Osteoblast (primary cell): ENCODE measurements at regions not wholly inside any gene's neighbourhood (a gene's known extent, or its start where the extent isn't known, plus 50 kb on each side); places are given as distances from the start of the nearest gene placed in this dataset.

ENCODE experiments used
- DNase-seq: peaks from one replicate; pipeline ENCODE4 v3.0.0; 2011; ENCODE audit warnings: low spot score, mixed read lengths; ENCODE audit not compliant: insufficient read length; ENCODE audit errors: missing footprints
- H2AFZ ChIP-seq: 2 replicates; pipeline ENCODE4 v1.6.0; 2011; ENCODE audit warnings: mild to moderate bottlenecking, low read length
- H3K27ac ChIP-seq: 2 replicates; pipeline ENCODE4 v1.5.1; 2011; ENCODE audit warnings: mild to moderate bottlenecking, low read depth, low read length, moderate library complexity
- H3K27me3 ChIP-seq: 2 replicates; pipeline ENCODE4 v1.6.0; 2012; ENCODE audit warnings: mild to moderate bottlenecking, control low read depth, inconsistent platforms, low read length, moderate library complexity; ENCODE audit not compliant: insufficient read depth
- H3K36me3 ChIP-seq: 2 replicates; pipeline ENCODE4 v1.5.1; 2011; ENCODE audit warnings: mild to moderate bottlenecking, low read length, control low read depth, moderate library complexity; ENCODE audit not compliant: insufficient read depth
- H3K4me1 ChIP-seq: 2 replicates; pipeline ENCODE4 v1.5.1; 2011; ENCODE audit warnings: mild to moderate bottlenecking, low read length, control low read depth, moderate library complexity; ENCODE audit not compliant: insufficient read depth
- H3K4me2 ChIP-seq: 2 replicates; pipeline ENCODE4 v1.6.0; 2011; ENCODE audit warnings: mild to moderate bottlenecking, low read length; ENCODE audit not compliant: insufficient read depth
- H3K4me3 ChIP-seq: fragments of 200-600 bp; sonication (generic); 3 replicates; pipeline ENCODE4 v1.5.1; 2012; ENCODE audit warnings: mild to moderate bottlenecking, low read length, inconsistent platforms; ENCODE audit not compliant: insufficient read depth
- H3K79me2 ChIP-seq: 2 replicates; pipeline ENCODE4 v1.6.0; 2012; ENCODE audit warnings: mild to moderate bottlenecking, low read length, control low read depth, inconsistent platforms; ENCODE audit not compliant: insufficient read depth
- H3K9me3 ChIP-seq: 2 replicates; pipeline ENCODE4 v1.5.1; 2011; ENCODE audit warnings: low read depth, low read length, control low read depth
- H4K20me1 ChIP-seq: 2 replicates; pipeline ENCODE4 v1.6.0; 2012; ENCODE audit warnings: mild to moderate bottlenecking, low read length, control low read depth; ENCODE audit not compliant: insufficient read depth
- TF ChIP-seq, protein P1 (sequence below): IDR thresholded peaks from 2 replicates; pipeline ENCODE4 v1.5.1; 2011; ENCODE audit warnings: mild to moderate bottlenecking, low read depth, low read length, moderate library complexity; ENCODE audit errors: extremely low read depth

DNA sequence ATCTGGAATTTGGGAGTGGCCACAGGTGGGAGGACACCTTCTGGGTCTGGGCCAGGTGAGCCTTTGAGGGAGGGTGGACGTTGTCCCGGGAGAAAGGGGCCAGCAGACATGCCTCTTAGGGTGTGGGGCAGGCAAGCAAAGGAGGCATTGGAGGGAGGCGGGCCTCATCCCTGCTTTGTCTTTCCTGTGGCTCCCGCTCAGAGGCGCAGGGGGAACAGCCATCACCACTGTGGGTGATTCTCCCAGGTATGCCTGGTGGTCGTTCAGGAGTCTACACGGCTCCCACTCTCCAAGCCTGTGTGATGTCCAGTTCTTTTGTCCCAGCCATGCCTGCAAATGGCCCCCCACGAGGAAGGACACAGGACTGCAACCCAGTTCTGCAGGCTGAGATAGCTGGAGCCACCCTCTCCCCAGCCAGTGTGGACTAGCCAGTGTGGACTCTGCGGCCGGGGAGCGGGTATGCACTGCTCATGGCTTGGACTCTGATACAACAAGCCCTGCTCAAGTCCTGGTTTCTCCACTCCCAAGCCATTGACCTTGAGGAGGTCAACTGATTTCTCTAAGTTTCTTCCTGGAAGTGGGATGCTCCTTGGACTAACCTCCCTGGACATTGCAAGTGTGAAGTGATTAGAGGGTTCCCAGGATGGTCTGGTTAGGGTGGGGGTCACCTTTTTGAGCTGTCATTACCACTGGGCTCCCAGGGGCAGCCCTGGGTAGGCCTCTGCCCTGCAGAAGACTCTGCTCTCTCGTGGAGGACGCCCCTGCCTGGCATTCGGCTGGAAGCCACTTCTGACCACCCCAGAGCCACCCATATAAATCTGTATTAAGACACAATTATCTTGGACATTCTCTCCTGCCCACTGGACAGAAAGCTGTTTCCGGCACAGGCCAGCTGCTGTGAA, 1151.2 kb downstream of the BRD1 start:
- Histone ChIP-seq H3K36me3 (no peaks in the 10 kb centered on the region), H3K4me2 (no peak overlapping the region), H2AFZ (no peak overlapping the region), H3K9me3 (peaks cover 3% of the 10 kb centered on the region), H3K4me1 (no peaks in the 10 kb centered on the region), H3K27ac (no peak overlapping the region), H4K20me1 (no peaks in the 10 kb centered on the region), H3K27me3 (no peaks in the 10 kb centered on the region), H3K79me2 (no peaks in the 10 kb centered on the region), H3K4me3 (no peak overlapping the region)
- TF ChIP-seq, protein P1, sequence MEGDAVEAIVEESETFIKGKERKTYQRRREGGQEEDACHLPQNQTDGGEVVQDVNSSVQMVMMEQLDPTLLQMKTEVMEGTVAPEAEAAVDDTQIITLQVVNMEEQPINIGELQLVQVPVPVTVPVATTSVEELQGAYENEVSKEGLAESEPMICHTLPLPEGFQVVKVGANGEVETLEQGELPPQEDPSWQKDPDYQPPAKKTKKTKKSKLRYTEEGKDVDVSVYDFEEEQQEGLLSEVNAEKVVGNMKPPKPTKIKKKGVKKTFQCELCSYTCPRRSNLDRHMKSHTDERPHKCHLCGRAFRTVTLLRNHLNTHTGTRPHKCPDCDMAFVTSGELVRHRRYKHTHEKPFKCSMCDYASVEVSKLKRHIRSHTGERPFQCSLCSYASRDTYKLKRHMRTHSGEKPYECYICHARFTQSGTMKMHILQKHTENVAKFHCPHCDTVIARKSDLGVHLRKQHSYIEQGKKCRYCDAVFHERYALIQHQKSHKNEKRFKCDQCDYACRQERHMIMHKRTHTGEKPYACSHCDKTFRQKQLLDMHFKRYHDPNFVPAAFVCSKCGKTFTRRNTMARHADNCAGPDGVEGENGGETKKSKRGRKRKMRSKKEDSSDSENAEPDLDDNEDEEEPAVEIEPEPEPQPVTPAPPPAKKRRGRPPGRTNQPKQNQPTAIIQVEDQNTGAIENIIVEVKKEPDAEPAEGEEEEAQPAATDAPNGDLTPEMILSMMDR = no peak
- no peak for DNase-seq

DNA sequence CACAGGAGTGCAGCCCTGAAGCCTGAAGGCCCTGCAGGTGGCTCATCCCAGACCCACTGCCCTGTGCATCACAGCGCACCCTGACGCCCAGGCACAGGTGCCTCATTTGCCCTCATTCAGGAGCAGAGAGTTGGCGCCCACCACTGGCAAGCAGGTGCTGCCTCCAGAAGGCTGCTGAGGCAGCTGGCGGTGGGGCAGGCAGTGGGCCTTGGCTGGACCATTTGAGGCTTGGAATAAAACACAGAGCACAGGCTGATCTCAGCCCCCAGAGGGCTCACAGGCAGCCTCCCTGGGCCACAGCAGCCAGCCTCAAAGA, 1151.9 kb downstream of the BRD1 start:
- no peak overlapping the region for H3K4me2 ChIP-seq
- H3K36me3 ChIP-seq = no peaks in the 10 kb centered on the region
- peaks cover 3% of the 10 kb centered on the region for H3K9me3 ChIP-seq
- no peak for DNase-seq
- H3K4me1 ChIP-seq = no peaks in the 10 kb centered on the region
- H3K27ac ChIP-seq = no peak overlapping the region
- H4K20me1 ChIP-seq = no peaks in the 10 kb centered on the region
- H3K4me3 ChIP-seq = no peak overlapping the region
- TF ChIP-seq, protein P1 = no peak
- H3K27me3 ChIP-seq = no peaks in the 10 kb centered on the region
- H2AFZ ChIP-seq = no peak overlapping the region
- no peaks in the 10 kb centered on the region for H3K79me2 ChIP-seq

DNA sequence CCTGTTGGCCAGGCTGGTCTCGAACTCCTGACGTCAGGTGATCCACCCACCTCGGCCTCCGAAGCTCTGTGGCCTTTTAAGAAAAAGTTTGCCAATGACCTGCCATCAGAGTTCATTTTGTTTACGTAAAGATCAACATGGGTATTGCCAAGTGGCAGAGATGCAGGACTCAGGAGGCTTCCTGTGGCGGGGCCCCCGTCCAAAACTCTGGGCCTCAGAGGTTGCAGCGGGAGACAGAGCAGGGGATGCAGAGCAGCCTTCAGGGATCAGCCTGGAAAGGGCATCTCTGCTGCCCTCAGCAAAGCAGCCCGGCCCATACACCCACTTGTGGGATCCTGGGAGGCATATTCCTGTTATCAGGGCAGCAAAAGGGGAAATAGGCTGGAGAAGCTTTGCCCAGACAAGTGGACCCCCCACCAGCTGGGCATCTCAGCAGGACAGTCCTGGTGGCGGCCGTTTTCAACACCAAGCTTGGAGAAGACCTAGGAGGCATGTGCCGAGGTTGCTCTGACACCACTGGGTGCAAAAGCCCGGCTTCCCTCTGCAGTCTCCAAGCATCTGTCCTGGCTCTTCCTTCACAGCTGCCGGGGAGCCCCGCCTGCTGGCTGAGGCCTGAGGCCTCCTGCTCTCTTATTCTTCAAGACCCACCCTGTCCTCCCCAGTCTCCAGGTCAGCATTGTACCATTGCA, 1152.4 kb downstream of the BRD1 start:
- Histone ChIP-seq H2AFZ (no peak overlapping the region), H3K27ac (no peak overlapping the region), H3K36me3 (no peaks in the 10 kb centered on the region), H3K4me3 (no peak overlapping the region), H4K20me1 (no peaks in the 10 kb centered on the region), H3K4me2 (no peak overlapping the region), H3K9me3 (peaks cover 3% of the 10 kb centered on the region), H3K27me3 (no peaks in the 10 kb centered on the region), H3K79me2 (no peaks in the 10 kb centered on the region), H3K4me1 (no peaks in the 10 kb centered on the region)
- TF ChIP-seq, protein P1 = no peak
- DNase-seq = no peak

DNA sequence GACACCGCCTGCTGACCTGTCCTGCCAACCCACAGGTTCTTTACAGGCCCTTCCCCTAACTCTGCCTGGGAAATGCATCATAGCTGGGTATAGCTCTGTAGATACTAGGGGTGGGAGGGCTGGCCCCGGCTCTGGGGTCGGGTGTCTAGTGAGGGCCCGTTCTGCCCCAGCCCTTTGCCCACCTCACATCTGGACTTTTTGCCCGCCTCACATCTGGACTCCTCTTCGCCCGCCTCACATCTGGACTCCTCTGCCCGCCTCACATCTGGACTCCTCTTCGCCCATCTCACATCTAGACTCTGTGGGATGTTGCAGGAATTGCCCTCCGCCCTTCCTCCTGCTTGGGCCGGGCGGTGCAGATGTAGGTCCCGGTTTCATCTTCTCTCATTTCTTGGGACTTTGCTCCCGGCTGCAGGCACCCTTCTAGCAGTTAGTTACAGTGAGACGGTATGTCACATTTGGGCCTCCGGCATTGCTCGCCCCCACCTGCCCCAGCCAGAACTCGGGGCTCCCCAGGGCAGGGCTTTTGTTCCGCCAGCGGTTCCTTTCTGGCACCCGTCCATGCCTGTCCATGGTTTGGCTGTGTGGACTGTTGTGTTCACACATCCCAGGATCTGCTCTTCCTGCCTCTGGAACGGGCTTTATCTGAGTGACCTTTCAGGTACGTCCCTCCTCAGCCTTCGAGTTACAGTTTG, 1153.7 kb downstream of the BRD1 start:
- Histone ChIP-seq H3K27me3 (no peaks in the 10 kb centered on the region), H4K20me1 (no peaks in the 10 kb centered on the region), H3K4me1 (no peaks in the 10 kb centered on the region), H3K79me2 (no peaks in the 10 kb centered on the region), H3K27ac (no peak overlapping the region), H3K9me3 (peaks cover 3% of the 10 kb centered on the region), H2AFZ (no peak overlapping the region), H3K36me3 (no peaks in the 10 kb centered on the region), H3K4me2 (no peak overlapping the region), H3K4me3 (no peak overlapping the region)
- no peak for DNase-seq
- TF ChIP-seq, protein P1 = no peak
